GM21528 (cell line): ENCODE measurements at regions not wholly inside any gene's neighbourhood (a gene's known extent, or its start where the extent isn't known, plus 50 kb on each side); places are given as distances from the start of the nearest gene placed in this dataset.

Source experiments
- ATAC-seq: cut with Tn5 transposase; IDR thresholded peaks from one replicate; pipeline ENCODE4 v1.9.1; 2021; ENCODE audit warnings: mild to moderate bottlenecking, moderate library complexity; ENCODE audit not compliant: unreplicated experiment, low FRiP score

DNA sequence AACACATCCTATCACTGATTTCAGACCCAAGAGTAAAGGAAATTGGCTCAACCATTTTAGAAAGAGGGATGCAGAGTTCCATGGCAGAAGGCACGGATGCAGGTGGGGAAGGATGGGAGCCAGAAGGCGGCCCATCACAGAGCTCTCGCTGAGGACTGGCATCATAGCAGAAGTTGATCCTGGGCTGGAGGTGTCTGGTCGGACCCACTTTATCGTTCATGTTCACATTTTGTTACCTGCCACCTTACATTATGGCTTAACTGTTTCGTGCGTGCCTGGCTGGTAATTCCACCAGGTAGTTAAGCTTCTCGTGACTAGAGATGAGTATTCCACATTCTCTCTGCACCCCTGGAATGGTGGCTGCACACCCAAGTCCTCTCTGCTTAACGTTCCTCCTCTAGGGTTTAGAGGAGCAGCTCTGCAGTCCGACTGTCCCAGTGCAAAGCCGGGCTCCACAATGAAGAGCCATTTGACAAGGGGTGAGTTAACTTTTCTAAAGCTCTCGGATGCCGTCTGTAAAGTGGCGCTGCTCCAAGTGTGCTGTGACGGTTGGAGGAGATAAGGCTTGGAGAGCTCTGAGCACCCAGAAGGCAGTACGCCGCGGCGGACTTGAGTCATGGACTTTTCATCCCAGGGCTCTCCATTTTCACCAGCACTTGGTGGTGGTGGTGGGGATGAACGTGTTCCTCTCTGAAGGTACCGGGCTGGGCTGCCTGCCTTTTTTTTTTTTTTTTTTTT is 157.1 kb upstream of the SHH start:
- no peak for ATAC-seq

- no peak for ATAC-seq
Observed at GRCh38 chr7:155965010-155965409, 152.7 kb upstream of the SHH start.

DNA sequence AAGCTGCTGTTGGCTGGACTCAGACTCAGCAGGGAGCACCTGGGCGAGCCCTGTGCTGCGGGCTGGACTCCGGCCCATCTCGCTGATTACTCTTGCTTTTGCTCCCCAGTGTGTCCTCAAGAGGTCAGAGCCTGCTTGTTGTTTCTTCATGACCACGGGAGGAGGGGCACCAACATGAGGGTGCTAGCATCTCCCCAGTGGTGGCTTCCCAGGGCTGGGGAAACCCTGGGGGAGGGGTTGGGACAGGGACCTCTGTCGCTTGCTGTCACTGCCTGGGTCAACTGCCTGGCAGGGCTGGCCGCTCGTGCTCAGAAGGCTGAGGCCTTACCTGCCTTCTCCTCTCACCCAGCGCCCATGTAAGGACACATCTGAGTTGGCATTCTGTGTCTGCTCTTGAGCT is 152.3 kb upstream of the SHH start:
- ATAC-seq, result no peak

DNA sequence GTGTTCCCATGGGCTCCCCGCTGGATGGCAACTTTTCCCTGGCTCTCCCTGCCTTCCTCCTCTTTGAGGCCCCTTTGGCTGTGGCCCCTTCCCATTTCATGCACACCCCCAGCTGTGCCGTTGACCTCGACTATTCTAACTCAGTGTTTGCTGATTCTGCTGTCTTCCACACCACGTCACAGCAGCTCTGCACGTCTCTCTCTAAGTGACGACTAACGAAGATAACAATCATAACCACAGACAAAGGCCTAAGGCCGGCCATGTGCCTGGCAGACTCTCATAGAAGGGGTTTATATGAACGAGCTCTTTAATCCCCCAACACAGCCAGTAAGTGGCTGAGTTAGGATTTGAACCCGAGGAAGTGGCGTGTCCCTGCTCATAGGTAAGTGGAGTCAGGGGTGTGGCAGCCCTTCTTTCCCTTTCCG is 151.5 kb upstream of the SHH start:
- ATAC-seq, result no peak

DNA sequence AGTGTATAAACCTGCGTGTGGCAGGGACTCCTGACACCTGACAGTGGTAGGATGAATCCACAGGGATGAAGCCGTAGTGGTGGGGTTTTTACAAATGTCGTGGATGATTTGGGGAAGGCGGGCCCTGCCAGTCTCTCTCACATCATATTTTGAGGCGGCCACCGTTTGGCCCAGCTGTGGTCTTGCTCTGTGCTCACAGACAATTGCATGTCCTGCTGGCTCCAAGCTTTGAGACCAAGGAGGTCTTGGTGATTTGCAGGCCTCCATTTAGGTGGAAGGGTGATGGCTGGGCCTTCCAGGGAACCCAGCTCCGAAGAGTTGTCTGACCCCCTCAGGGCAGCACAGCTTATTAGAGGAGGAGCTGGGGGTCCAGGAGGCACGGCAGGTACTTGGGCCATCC is 151.1 kb upstream of the SHH start:
- no peak for ATAC-seq

DNA sequence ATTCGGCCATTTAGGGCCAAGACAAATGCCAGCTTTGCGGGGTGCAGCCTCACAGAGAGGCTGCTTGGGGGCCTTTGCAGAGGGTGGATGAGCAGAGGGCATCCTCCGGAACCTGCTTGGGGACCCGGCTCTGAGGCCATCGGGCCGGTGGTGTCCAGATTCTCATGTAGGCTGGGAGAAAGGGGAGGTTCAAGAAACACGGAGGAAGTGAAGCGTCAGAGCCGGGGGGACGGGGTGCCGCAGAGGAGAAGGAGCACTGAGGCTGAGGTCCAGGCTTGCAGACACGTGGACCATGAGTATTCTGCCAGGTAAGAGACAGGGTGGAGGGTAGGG is 150.7 kb upstream of the SHH start:
- ATAC-seq, result no peak

- no peak for ATAC-seq
Observed at GRCh38 chr7:155962191-155962967, 150.1 kb upstream of the SHH start.

DNA sequence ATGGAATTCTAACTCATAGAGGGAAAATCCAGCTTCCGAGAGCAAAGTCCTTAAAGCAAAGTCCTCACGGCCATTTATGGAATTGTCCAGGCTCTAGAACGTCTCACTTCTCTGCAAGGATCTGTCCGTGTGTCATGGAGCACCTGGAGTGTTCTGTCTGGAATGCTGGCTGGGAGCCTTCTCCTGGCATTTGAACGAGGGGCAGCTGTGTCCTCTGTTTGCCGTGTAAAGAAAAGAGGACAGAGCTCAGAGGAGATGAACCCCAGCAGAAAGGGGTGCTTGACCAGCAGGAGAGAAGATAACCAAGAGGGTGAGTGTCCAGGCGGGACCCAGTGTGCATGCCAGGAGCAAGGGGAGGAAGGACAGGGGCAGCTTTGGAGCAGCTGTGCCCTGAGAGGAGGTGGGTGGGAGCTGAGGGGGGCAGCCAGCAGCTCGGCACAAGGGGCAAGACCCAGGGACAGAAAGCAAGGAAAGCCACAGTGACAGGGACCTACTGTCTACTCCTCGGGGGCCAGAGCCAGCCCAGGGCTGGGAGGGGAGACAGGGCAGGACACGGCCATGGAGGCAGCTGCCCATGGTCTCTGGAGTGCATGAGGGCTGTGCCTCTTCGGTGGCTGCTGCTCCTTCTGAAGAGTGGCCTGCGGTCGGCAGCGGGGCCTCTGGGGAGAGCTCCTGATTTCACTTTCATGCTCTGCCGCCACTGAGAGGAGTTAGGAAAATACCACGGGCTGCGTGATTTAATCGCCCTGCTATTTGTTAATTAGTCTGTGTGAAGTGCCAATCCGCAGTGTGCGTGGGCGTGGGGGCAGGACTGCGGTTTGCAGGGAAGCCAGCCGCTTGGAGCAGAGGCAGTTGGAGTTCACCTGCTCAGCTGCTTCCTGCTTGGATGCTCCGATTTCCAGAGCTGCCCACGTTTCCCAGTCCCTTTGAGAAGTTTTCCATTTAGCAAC is 149.3 kb upstream of the SHH start:
- no peak for ATAC-seq

- ATAC-seq, result no peak
Observed at GRCh38 chr7:155959894-155960293, 147.6 kb upstream of the SHH start.

GRCh38 chr7:155956977-155957376 is 144.7 kb upstream of the SHH start:
- no peak for ATAC-seq

- ATAC-seq, result no peak
Observed at GRCh38 chr7:155955367-155955635, 143.0 kb upstream of the SHH start.

- ATAC-seq, result no peak
Observed at GRCh38 chr7:155954550-155955366, 142.5 kb upstream of the SHH start.

DNA sequence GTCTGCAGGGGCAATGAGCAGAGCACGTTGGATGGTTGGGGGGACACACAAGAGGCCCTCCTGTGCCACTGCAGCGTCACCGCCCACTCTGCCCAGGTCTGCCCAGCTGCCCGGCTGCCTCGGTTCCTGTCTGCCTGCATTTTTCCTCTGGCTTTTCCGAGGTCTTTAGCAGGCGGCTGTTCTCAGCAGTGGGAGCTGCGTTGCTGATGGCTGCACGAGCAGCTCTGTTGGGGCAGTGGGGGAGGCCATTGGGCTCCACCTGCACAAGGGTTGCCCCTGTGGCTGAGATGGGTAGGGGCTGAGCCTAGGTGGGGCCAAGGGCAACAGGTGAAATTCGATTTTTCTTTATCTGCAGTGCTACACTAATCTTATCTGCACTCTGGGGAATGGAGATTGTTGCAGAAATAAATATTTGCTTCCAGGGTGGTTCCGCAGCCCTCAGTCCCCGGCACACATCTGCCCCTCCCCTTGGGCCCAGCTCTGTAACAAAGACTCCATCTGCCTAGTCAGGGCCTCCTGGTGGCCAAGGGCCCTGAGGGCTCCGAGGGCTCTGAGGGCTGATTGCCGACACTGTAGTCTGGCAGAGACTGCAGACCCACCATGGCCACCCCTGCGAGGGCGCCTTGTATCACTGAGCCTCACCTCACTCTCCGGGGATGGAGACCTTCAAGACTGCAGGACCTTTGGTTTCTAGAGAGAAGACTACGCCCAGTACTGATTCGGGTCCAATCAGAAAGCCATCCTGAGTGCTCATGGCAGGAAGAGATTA is 141.7 kb upstream of the SHH start:
- no peak for ATAC-seq

DNA sequence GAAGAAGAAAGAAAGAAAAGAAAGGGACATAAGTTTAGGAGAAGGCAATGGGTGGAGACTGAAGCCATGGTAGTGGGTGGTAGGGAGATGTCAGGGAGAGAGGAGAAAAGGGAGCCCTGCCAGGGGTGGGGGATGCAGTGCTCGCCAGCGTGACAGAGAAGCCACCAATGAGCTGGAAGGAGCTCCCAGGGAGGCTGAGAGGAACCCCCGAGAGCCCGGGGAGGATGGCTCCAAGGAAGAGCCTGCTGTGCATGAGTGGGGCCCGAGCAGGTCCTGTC is 141.2 kb upstream of the SHH start:
- no peak for ATAC-seq

DNA sequence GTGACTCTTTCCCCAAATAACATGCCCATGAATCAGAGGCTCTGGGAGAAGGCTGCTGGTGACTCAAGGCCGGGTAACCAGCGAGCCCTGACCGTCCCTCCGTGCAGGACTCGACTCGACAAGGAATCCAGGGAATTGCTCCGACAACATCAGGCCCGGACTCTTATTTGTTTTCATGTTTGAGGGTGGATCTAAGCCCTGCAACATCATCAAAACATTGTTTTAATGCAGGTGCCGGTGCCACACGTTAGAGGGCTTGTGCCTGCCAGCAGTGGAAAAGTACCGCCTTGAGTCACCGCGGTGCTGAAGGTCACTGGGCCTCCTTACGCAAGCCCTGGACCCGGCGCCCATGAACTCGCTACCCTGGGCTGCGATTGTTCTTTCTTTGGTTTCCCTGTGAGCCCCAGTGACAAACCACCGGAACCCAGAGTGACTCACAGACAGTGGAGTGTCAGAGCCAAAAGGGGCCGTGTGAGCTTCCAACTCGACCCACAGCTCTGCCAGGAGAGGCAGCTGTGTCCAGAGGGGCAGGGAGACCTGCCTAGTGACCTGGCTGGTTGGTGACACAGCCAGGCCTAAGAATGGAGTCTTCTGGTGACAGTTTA is 139.4 kb upstream of the SHH start:
- ATAC-seq, result no peak

DNA sequence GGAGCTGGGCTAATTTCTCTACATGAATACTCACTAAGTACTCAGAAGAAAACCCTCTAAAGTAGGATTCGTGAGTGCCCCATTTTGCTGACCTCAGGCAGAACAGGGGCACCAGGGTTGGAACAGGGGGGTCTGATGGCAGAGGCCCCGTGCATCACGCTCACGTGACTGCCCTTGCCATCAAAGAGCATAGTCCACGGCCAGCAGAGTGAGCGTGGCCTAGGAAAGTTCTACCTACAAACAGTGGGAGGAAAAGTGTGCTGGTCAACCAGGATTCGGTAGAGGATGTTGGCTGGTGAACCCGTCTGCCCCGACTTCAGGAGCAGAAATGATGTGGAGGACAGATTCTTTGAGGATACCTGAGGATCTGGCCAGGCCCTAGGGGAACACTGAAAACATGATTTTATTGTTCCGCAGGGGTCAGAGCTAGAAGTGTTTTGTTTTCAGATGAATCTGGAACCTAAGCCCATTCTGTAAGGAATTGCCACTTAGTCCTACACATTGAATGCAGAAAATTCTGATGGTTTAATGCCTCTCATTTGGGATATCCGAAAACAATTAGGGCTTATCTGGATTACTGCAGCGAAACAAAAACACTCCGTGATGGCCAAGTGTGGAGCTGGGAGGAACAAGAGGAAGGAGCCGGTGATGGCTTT is 138.8 kb upstream of the SHH start:
- ATAC-seq, result no peak

- no peak for ATAC-seq
Observed at GRCh38 chr7:155948845-155949244, 136.6 kb upstream of the SHH start.

DNA sequence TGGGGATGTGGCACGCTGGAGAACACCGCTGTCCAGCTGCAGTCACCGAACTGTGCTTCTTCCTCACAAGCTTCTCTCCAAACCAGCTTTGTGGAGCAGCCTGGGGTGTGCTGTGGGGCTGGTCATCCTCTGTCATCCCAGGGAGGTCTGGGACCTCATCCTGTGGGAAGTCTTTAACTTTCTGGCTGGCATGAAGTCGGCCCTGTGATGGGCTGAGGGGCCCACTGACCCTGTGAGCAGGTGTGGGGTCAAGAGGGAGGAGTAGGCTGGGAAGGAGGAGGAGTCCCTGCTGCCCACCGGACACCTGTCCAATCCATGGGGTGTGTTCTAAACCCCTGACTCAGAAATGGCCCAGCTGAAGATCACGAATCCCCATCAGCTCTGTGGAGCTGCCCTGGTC is 136.2 kb upstream of the SHH start:
- no peak for ATAC-seq

- ATAC-seq, result no peak
Observed at GRCh38 chr7:155947051-155947450, 134.8 kb upstream of the SHH start.
